Mesothelial cell of epicardium (in vitro differentiated cells): ENCODE measurements at regions not wholly inside any gene's neighbourhood (a gene's known extent, or its start where the extent isn't known, plus 50 kb on each side); places are given as distances from the start of the nearest gene placed in this dataset.

ENCODE experiments used
- DNase-seq, 2 experiments: peaks; one replicate each; pipeline ENCODE4 v3.0.0; 2021; ENCODE audit warnings: low spot score in 2 of 2; ENCODE audit not compliant: unreplicated experiment in 2 of 2
- H3K27ac Mint-ChIP-seq: 2 replicates; pipeline ENCODE4 v1.8.0; 2021; ENCODE audit warnings: mixed read lengths
- H3K27me3 Mint-ChIP-seq: 2 replicates; pipeline ENCODE4 v1.8.0; 2021; ENCODE audit warnings: low read depth, mixed read lengths
- H3K36me3 Mint-ChIP-seq: 2 replicates; pipeline ENCODE4 v1.8.0; 2021; ENCODE audit warnings: mixed read lengths
- H3K4me1 Mint-ChIP-seq: 2 replicates; pipeline ENCODE4 v1.8.0; 2021; ENCODE audit warnings: mixed read lengths
- H3K4me3 Mint-ChIP-seq: 2 replicates; pipeline ENCODE4 v1.8.0; 2021; ENCODE audit warnings: mild to moderate bottlenecking, moderate library complexity, mixed read lengths
- H3K9me3 Mint-ChIP-seq: 2 replicates; pipeline ENCODE4 v1.8.0; 2021; ENCODE audit warnings: mixed read lengths
- CTCF ChIP-seq: fragments of 200-600 bp; sonication (generic); IDR thresholded peaks from one replicate; pipeline ENCODE4 v1.5.0; 2021; ENCODE audit warnings: antibody characterized with exemption; ENCODE audit not compliant: unreplicated experiment

GRCh38 chr3:99575683-99576082 lies 62.7 kb upstream of the COL8A1 start:
- peaks cover 24% of the 10 kb centered on the region for H3K9me3 Mint-ChIP-seq
- H3K27me3 Mint-ChIP-seq: no peaks in the 10 kb centered on the region
- H3K27ac Mint-ChIP-seq: no peak overlapping the region
- no peaks in the 10 kb centered on the region for H3K4me1 Mint-ChIP-seq
- no peak for TF ChIP-seq CTCF
- no peak overlapping the region for H3K4me3 Mint-ChIP-seq
- no peaks in the 10 kb centered on the region for H3K36me3 Mint-ChIP-seq
- no peak for DNase-seq

GRCh38 chr3:99570061-99570460 lies 68.3 kb upstream of the COL8A1 start:
- Mint-ChIP-seq H3K36me3 (no peaks in the 10 kb centered on the region), H3K4me3 (no peak overlapping the region), H3K27me3 (no peaks in the 10 kb centered on the region), H3K9me3 (peaks cover 29% of the 10 kb centered on the region), H3K27ac (no peak overlapping the region), H3K4me1 (peaks cover 6% of the 10 kb centered on the region)
- no peak for DNase-seq
- no peak for TF ChIP-seq CTCF

- H3K27ac Mint-ChIP-seq: no peak overlapping the region
- H3K9me3 Mint-ChIP-seq: peaks cover 19% of the 10 kb centered on the region
- no peaks in the 10 kb centered on the region for H3K36me3 Mint-ChIP-seq
Observed at GRCh38 chr3:99568663-99569335, 69.6 kb upstream of the COL8A1 start.

GRCh38 chr3:99565331-99565730 lies 73.1 kb upstream of the COL8A1 start:
- Mint-ChIP-seq H3K27ac (no peak overlapping the region), H3K27me3 (no peaks in the 10 kb centered on the region), H3K4me1 (peaks cover 6% of the 10 kb centered on the region), H3K9me3 (peaks cover 24% of the 10 kb centered on the region), H3K36me3 (no peaks in the 10 kb centered on the region), H3K4me3 (no peak overlapping the region)
- TF ChIP-seq CTCF: no peak
- DNase-seq: no peak

More at GRCh38 chr3:99568663-99569335, 69.6 kb upstream of the COL8A1 start:
- no peak for DNase-seq
- peaks cover 6% of the 10 kb centered on the region for H3K4me1 Mint-ChIP-seq
- no peak for TF ChIP-seq CTCF
- no peaks in the 10 kb centered on the region for H3K27me3 Mint-ChIP-seq
- no peak overlapping the region for H3K4me3 Mint-ChIP-seq

GRCh38 chr3:99562990-99563607 lies 75.3 kb upstream of the COL8A1 start:
- TF ChIP-seq CTCF: no peak
- peaks cover 24% of the 10 kb centered on the region for H3K9me3 Mint-ChIP-seq
- DNase-seq: no peak
- no peaks in the 10 kb centered on the region for H3K36me3 Mint-ChIP-seq
- H3K4me3 Mint-ChIP-seq: no peak overlapping the region
- no peak overlapping the region for H3K27ac Mint-ChIP-seq
- no peaks in the 10 kb centered on the region for H3K4me1 Mint-ChIP-seq
- H3K27me3 Mint-ChIP-seq: no peaks in the 10 kb centered on the region
